Muscle of back (tissue), 3 donors: ENCODE measurements at regions not wholly inside any gene's neighbourhood (a gene's known extent, or its start where the extent isn't known, plus 50 kb on each side); places are given as distances from the start of the nearest gene placed in this dataset.
"Not testable (repeated sequence)": the region's sequence is repeated elsewhere in the genome, so short reads cannot be mapped to it uniquely, and the experiment has no call there.

Experiments used
- DNase-seq, 3 donors: peaks; one replicate each; pipeline versions ENCODE4 v3.0.0 to v3.0.0-alpha.2; 2013

- DNase-seq, result no peak
These were observed 120.4 kb upstream of the KYNU start for GRCh38 chr2:142757111-142757510.

GRCh38 chr2:142756430-142756829 lies 121.0 kb upstream of the KYNU start:
- DNase-seq, result no peak

- DNase-seq, result no peak
These were observed 122.3 kb upstream of the KYNU start for GRCh38 chr2:142755191-142755590.

GRCh38 chr2:142754182-142754581 lies 123.3 kb upstream of the KYNU start:
- peak in 1 of 3 donors; percentile 11 for DNase-seq

GRCh38 chr2:142750858-142751257 lies 126.6 kb upstream of the KYNU start:
- no peak for DNase-seq

- no peak for DNase-seq
These were observed 128.8 kb upstream of the KYNU start for GRCh38 chr2:142748559-142749099.

GRCh38 chr2:142745691-142746090 lies 131.8 kb upstream of the KYNU start:
- no peak for DNase-seq

GRCh38 chr2:142742371-142743214 lies 134.9 kb upstream of the KYNU start:
- DNase-seq, result peak in 1 of 3 donors; percentile 39

- no peak for DNase-seq
These were observed 135.6 kb upstream of the KYNU start for GRCh38 chr2:142741764-142742269.

GRCh38 chr2:142734770-142735169 lies 142.7 kb upstream of the KYNU start:
- DNase-seq, result no peak

GRCh38 chr2:142734231-142734630 lies 143.2 kb upstream of the KYNU start:
- no peak for DNase-seq

GRCh38 chr2:142729814-142730213 lies 147.7 kb upstream of the KYNU start:
- DNase-seq, result not testable (repeated sequence)

GRCh38 chr2:142727821-142728478 lies 149.5 kb upstream of the KYNU start:
- DNase-seq, result not testable (repeated sequence)

GRCh38 chr2:142725386-142725785 lies 152.1 kb upstream of the KYNU start:
- no peak for DNase-seq

- DNase-seq, result no peak
These were observed 152.6 kb upstream of the KYNU start for GRCh38 chr2:142724713-142725349.

- DNase-seq, result no peak
These were observed 153.3 kb upstream of the KYNU start for GRCh38 chr2:142724186-142724585.

GRCh38 chr2:142723236-142723635 lies 154.2 kb upstream of the KYNU start:
- no peak for DNase-seq

- DNase-seq, result no peak
These were observed 154.9 kb upstream of the KYNU start for GRCh38 chr2:142722569-142722968.

GRCh38 chr2:142722086-142722485 lies 155.4 kb upstream of the KYNU start:
- no peak for DNase-seq

- DNase-seq, result no peak
These were observed 156.4 kb upstream of the KYNU start for GRCh38 chr2:142721015-142721414.

- DNase-seq, result no peak
These were observed 158.8 kb upstream of the KYNU start for GRCh38 chr2:142718576-142719155.
